Astrocyte (in vitro differentiated cells and primary cell): ENCODE measurements at regions not wholly inside any gene's neighbourhood (a gene's known extent, or its start where the extent isn't known, plus 50 kb on each side); places are given as distances from the start of the nearest gene placed in this dataset.

Experiments used
- EZH2 ChIP-seq: IDR thresholded peaks from 2 replicates; pipeline ENCODE4 v1.6.1; 2012; ENCODE audit warnings: mild to moderate bottlenecking, low read length, inconsistent platforms; ENCODE audit not compliant: insufficient read depth
- TF ChIP-seq, protein P1 (sequence below): IDR thresholded peaks from 2 replicates; pipeline ENCODE4 v1.5.1; 2011; ENCODE audit warnings: low read depth, mild to moderate bottlenecking, inconsistent platforms, low read length, moderate library complexity; ENCODE audit not compliant: insufficient read depth

DNA sequence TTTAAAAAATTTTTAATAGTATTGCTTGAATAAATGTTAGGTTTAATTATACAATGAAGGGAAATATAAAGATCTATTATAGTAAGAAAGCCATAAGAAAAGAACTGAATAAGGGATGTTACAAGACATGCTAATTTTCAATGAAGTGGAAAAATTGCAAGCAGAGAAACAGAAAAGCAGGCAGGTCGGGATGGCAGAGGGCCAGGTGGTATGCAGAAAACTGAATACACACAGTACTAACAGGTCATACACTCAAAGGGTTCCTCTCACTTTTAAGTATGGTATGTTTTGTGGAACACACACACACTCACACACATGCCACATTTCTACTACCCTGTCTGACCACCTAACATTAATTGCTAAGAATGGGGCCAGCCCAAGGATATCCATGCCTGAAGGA is 76.7 kb upstream of the DTNA start:
- TF ChIP-seq, protein P1, sequence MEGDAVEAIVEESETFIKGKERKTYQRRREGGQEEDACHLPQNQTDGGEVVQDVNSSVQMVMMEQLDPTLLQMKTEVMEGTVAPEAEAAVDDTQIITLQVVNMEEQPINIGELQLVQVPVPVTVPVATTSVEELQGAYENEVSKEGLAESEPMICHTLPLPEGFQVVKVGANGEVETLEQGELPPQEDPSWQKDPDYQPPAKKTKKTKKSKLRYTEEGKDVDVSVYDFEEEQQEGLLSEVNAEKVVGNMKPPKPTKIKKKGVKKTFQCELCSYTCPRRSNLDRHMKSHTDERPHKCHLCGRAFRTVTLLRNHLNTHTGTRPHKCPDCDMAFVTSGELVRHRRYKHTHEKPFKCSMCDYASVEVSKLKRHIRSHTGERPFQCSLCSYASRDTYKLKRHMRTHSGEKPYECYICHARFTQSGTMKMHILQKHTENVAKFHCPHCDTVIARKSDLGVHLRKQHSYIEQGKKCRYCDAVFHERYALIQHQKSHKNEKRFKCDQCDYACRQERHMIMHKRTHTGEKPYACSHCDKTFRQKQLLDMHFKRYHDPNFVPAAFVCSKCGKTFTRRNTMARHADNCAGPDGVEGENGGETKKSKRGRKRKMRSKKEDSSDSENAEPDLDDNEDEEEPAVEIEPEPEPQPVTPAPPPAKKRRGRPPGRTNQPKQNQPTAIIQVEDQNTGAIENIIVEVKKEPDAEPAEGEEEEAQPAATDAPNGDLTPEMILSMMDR, result no peak
- no peak for TF ChIP-seq EZH2
